GM18861 (cell line): ENCODE measurements at regions not wholly inside any gene's neighbourhood (a gene's known extent, or its start where the extent isn't known, plus 50 kb on each side); places are given as distances from the start of the nearest gene placed in this dataset.

ENCODE experiments used
- ATAC-seq: cut with Tn5 transposase; IDR thresholded peaks from one replicate; pipeline ENCODE4 v1.9.1; 2021; ENCODE audit not compliant: unreplicated experiment

DNA sequence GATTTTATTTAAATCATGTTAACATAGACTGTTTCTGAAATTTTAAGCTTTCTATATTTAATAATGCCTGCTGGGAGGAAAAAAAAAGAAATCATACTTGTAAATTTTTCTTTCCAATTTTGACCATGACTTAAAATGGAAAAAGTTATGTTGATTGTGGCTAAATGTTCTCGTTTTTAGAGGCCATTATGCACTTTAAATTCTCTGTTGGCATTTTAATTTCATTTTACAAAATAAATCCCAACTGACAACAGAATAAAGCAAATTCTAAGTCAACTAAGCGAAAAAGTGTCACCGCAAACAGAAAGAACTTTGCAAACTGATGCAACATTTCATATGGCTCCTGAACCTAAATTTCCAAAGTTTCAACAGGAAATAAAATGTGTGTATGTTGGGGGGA is 74.8 kb upstream of the G2E3 start:
- no peak for ATAC-seq

DNA sequence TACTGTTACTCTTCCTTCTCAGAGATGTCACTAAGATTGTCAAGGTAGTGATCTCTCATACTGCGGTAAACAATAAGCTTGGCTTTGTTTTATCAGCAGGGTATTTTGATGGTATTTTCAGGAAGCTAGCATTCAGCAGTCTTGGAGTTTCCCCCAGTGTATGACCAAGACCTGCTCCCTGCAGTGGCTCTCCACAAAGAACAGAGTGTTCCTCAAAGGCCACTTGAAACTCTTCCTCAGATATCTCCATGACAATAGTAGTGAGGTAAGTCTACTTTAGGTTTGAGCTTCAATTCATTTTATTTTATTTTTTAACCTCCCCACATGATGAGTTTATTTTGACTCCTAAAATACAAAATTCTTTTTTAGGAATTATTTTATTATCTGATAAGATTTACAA is 74.0 kb upstream of the G2E3 start:
- no peak for ATAC-seq

DNA sequence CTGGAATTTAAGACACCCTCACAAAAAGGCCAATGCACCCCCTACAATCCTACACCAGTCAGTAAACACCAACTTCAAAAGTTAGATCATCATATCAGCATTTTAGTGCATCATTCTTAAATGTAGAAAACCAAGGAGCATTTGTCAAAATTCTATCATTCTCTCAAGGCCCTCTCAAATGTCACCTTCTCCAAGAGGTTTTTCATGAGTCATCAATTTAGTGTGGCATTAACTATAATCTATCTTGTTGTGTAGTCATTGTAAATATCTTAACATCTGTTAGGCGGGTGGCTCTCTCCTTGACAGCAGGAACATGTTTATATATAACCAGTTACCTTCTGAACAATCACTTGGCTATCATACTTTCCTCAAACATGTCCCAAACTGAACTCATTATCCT is 62.1 kb upstream of the G2E3 start:
- no peak for ATAC-seq

DNA sequence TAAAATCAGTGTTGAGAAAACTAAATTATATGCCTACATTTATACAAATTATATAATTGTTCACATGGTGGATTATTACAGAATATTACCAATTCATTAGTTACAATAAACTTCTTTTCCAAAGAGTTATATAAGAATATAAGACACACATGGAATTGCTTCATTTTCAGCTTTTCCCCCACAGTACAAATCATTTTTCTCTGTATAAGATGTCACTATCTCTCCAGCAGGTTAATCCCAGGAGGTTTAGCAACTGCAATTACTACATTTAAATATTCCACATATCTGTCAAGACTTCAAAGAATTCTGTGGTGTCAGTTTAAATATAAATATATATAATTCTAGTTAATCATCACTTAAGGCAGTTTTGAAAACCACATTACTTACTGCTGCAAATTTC is 59.6 kb upstream of the G2E3 start:
- no peak for ATAC-seq

DNA sequence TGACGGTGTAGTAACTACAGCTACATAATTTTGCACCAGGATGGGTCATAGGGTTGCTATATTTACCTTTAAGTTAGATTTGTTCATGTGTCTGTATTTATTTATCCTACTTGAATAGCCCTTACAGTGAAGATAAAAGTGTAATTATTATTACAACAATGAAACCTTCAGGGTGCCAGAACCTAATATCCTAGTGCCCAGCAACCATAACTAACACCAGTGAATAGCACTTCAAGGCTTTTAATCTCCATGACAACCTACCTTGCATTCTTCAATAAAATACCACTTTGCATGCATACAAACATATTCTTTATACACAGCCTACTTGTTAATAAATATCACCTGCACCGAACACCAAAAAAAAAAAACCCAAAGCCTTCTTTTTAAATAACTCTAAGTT is 58.7 kb upstream of the G2E3 start:
- ATAC-seq: no peak

DNA sequence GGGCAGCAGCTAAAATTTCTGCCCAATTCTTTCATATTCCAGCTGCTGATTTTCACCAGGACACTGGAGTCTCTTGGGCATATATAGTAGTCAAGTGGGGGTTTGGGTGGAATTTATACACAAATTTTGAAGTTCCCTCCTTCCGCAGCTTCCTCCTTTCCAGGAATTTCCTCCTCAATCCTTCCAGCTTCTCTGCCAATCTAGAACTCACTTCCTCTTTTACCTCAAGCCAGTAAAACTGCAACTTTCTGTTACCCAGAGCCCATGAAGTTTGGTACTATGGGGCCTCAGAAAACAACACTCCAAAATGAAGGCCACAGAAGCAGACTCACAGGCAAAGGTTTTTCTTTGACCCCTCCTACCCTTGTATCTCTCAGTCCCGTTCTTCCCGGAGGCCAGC is 51.7 kb upstream of the G2E3 start:
- ATAC-seq: no peak
